ENCODE measurements at regions not wholly inside any gene's neighbourhood (a gene's known extent, or its start where the extent isn't known, plus 50 kb on each side); places are given as distances from the start of the nearest gene placed in this dataset.

DNA sequence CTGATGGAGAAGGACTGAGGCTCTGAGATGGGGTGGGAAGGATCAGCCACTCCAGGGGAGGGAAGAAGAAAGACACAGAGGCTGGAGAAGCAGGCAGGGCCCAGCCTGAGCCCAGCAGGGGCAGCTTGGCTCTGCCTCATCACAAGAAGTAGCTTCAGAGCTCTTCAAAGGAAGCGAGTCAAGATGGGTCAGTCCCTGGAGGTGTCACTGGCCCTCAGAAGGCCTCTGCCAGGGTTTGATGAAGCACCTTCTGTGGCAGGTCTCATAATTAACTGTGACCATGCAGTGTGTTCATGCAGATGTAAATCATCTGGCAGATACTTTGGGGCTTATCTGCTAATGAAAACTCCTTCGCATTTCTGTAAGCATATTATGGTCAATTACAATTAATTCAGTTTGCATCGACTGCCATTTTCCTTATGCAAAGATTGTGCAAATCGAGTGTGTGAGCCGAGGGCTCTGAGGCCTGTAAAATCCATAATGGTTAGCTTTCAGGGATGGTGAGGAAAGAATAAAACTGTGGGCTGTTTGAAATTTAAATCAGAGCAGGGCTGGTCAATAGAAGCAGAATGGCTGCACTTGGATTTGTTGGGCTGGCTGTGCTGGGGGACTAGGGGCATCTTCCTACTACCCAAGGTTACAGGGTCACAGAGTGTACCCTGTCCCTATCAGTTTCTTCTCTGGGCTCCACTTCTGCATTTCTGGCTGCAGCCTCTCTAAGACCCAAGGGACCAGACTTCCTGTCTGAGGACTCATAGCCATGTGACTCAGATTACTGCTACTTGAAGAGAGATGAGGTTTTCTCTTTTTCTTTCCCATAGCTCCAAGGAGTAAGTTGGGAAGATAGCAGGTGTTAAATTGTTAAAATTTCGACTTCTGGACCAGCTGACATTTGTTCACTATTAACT is 376.6 kb downstream of the DHX35 start:
- no peak overlapping the region for H2AFZ ChIP-seq (ENCODE audit: low read length)
- H3K4me2 ChIP-seq (ENCODE audit: insufficient read depth in 1 of 2, low read depth in 2 of 2, low read length in 2 of 2) = no peak overlapping the region
- no peaks in the 10 kb centered on the region for H4K20me1 ChIP-seq (replicated peaks in 1 of 2; ENCODE audit: control insufficient read depth in 1 of 2, insufficient read depth in 2 of 2, low read length in 2 of 2)
- 89% methylated on average over 5 of the region's 6 CpGs; no CpG with 5 or more reads in 1 of the 2 experiments for WGBS, 2 experiments (ENCODE audit: extremely low coverage in 1 of 2, insufficient coverage in 1 of 2, insufficient read length in 1 of 2, insufficient replicate concordance in 2 of 2, low coverage in 1 of 2, low lambda C conversion rate in 2 of 2, missing lambda C conversion rate in 1 of 2)
- no peaks in the 10 kb centered on the region for H3K36me3 ChIP-seq (ENCODE audit: control insufficient read depth in 2 of 4, insufficient read depth in 4 of 4, low read length in 3 of 4)
- H3K4me3 ChIP-seq (ENCODE audit: extremely low read depth in 1 of 4, insufficient read depth in 2 of 4, low read depth in 3 of 4, low read length in 4 of 4) = no peak overlapping the region
- no peak overlapping the region for H4K5ac ChIP-seq (ENCODE audit: insufficient read length, low read depth, low read length)
- H3K23me2 ChIP-seq (ENCODE audit: low read depth, low read length) = no peaks in the 10 kb centered on the region
- H2BK12ac ChIP-seq (ENCODE audit: low read depth, low read length) = no peak overlapping the region
- POLR2A ChIA-PET (ENCODE audit: partially characterized antibody) = no interaction called here
- H4K8ac ChIP-seq (ENCODE audit: extremely low read depth, insufficient read depth, low read length) = no peak overlapping the region; the same call in 1 of the 2 replicates
- H2BK20ac ChIP-seq (ENCODE audit: low read length) = no peak overlapping the region
- H2BK15ac ChIP-seq (ENCODE audit: low read length) = no peak overlapping the region
- DNase-seq (ENCODE audit: low read depth in 1 of 2, low spot score in 2 of 2) (no peak), FAIRE-seq (no peak)
- H3K27ac ChIP-seq (ENCODE audit: low read depth, low read length) = no peak overlapping the region
- H2AK5ac ChIP-seq (ENCODE audit: low read depth, low read length) = no peak overlapping the region
- H3K79me2 ChIP-seq (ENCODE audit: control insufficient read depth in 1 of 2, insufficient read depth in 2 of 2, low read length in 2 of 2) = no peaks in the 10 kb centered on the region
- H2BK120ac ChIP-seq (replicated peaks; ENCODE audit: low read depth, low read length) = no peak overlapping the region
- no peaks in the 10 kb centered on the region for H3K9me3 ChIP-seq (ENCODE audit: insufficient read depth in 2 of 2, low read depth in 1 of 2, low read length in 1 of 2)
- no peak overlapping the region for H3K18ac ChIP-seq (ENCODE audit: extremely low read depth, low read length)
- no peak overlapping the region for H3K56ac ChIP-seq (replicated peaks; ENCODE audit: insufficient read length, low read depth, low read length)
- H3K27me3 ChIP-seq (replicated peaks in 1 of 4; ENCODE audit: control insufficient read depth in 3 of 4, extremely low read depth in 1 of 4, insufficient read depth in 3 of 4, low read length in 3 of 4) = no peaks in the 10 kb centered on the region
- no peak overlapping the region for H3K14ac ChIP-seq (ENCODE audit: insufficient read length)
- H3K79me1 ChIP-seq (ENCODE audit: low read depth, low read length) = no peaks in the 10 kb centered on the region
- TF ChIP-seq BRCA1 (IDR thresholded peaks at IDR 0.05; ENCODE audit: low read depth, low read length) (no peak), EZH2 (IDR thresholded peaks at IDR 0.05; ENCODE audit: low read depth, low read length, severe bottlenecking) (no peak), BCL11A (IDR thresholded peaks at IDR 0.05; ENCODE audit: low read depth in 2 of 2, low read length in 2 of 2) (no peak), TCF12 (IDR thresholded peaks at IDR 0.05; ENCODE audit: low read depth, low read length) (no peak), SP1 (IDR thresholded peaks at IDR 0.05; ENCODE audit: low read depth, low read length) (no peak), RFX5 (IDR thresholded peaks at IDR 0.05; ENCODE audit: borderline replicate concordance, low read depth, low read length) (no peak), ZNF274 (IDR thresholded peaks at IDR 0.05; ENCODE audit: borderline replicate concordance, extremely low read depth, low read length) (no peak), ATF3 (IDR thresholded peaks at IDR 0.05; ENCODE audit: insufficient read depth, low read depth, low read length) (no peak), CEBPB (IDR thresholded peaks at IDR 0.05; ENCODE audit: low read depth, low read length) (no peak)
- TF ChIP-seq, protein P1, sequence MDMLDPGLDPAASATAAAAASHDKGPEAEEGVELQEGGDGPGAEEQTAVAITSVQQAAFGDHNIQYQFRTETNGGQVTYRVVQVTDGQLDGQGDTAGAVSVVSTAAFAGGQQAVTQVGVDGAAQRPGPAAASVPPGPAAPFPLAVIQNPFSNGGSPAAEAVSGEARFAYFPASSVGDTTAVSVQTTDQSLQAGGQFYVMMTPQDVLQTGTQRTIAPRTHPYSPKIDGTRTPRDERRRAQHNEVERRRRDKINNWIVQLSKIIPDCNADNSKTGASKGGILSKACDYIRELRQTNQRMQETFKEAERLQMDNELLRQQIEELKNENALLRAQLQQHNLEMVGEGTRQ (IDR thresholded peaks at IDR 0.05; ENCODE audit: low read length) = no peak
- H3K4ac ChIP-seq (replicated peaks; ENCODE audit: insufficient read length, low read depth, low read length) = no peak overlapping the region
- no peak overlapping the region for H3K9ac ChIP-seq (replicated peaks in 1 of 4; ENCODE audit: extremely low read depth in 1 of 4, low read depth in 3 of 4, low read length in 3 of 4)
- CTCF ChIA-PET (ENCODE audit: partially characterized antibody) = no interaction called here
- H4K91ac ChIP-seq (replicated peaks; ENCODE audit: insufficient read length, low read length) = no peak overlapping the region
- H3K4me1 ChIP-seq (replicated peaks in 1 of 4; ENCODE audit: control insufficient read depth in 3 of 4, insufficient read depth in 4 of 4, low read length in 3 of 4) = no peaks in the 10 kb centered on the region
- H2BK5ac ChIP-seq (ENCODE audit: low read depth, low read length) = no peak overlapping the region
- no peak overlapping the region for H3K23ac ChIP-seq (ENCODE audit: insufficient read length)
